ENCODE measurements at regions not wholly inside any gene's neighbourhood (a gene's known extent, or its start where the extent isn't known, plus 50 kb on each side); places are given as distances from the start of the nearest gene placed in this dataset.

- Histone ChIP-seq H3K4me1 (ENCODE audit: control insufficient read depth in 1 of 2, insufficient read depth in 2 of 2, low read depth in 1 of 2, low read length in 1 of 2) (no peaks in the 10 kb centered on the region), H3K9ac (no peak overlapping the region), H3K4me2 (no peak overlapping the region), H3K9me2 (no peaks in the 10 kb centered on the region), H3K27ac (ENCODE audit: low read depth in 2 of 2, low read length in 1 of 2) (no peak overlapping the region), H3K9me3 (no peaks in the 10 kb centered on the region), H3F3A (replicated peaks; ENCODE audit: insufficient read depth) (no peaks in the 10 kb centered on the region), H3K79me2 (ENCODE audit: insufficient read depth) (no peaks in the 10 kb centered on the region), H3K36me3 (replicated peaks in 1 of 2; ENCODE audit: control insufficient read depth in 1 of 2, insufficient read depth in 2 of 2, low read length in 1 of 2) (no peaks in the 10 kb centered on the region), H3K27me3 (ENCODE audit: insufficient read depth) (no peaks in the 10 kb centered on the region), H2AFZ (ENCODE audit: low read depth) (no peak overlapping the region), H3K4me3 (ENCODE audit: low read depth in 2 of 2, low read length in 1 of 2) (no peak overlapping the region), H4K20me1 (ENCODE audit: insufficient read depth) (no peaks in the 10 kb centered on the region)
- ChIA-PET POLR2A (no interaction called here), CTCF (no interaction called here)
- 15% methylated on average over 1 of the region's 1 CpG for WGBS (ENCODE audit: low lambda C conversion rate)
- TF ChIP-seq RFX5 (IDR thresholded peaks at IDR 0.05; ENCODE audit: low read length), result no peak
- TF ChIP-seq RXRA (IDR thresholded peaks at IDR 0.05; ENCODE audit: borderline replicate concordance, low read depth), result no peak
- TF ChIP-seq NFIC (IDR thresholded peaks at IDR 0.05; ENCODE audit: borderline replicate concordance), result no peak
- no peak for TF ChIP-seq FOSL2 (IDR thresholded peaks at IDR 0.05; ENCODE audit: borderline replicate concordance, low read depth)
- TF ChIP-seq FOXM1 (IDR thresholded peaks at IDR 0.05; ENCODE audit: low read depth), result no peak
- TF ChIP-seq, protein P1, sequence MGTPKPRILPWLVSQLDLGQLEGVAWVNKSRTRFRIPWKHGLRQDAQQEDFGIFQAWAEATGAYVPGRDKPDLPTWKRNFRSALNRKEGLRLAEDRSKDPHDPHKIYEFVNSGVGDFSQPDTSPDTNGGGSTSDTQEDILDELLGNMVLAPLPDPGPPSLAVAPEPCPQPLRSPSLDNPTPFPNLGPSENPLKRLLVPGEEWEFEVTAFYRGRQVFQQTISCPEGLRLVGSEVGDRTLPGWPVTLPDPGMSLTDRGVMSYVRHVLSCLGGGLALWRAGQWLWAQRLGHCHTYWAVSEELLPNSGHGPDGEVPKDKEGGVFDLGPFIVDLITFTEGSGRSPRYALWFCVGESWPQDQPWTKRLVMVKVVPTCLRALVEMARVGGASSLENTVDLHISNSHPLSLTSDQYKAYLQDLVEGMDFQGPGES (IDR thresholded peaks at IDR 0.05; ENCODE audit: low read depth, low read length), result no peak
- TF ChIP-seq, protein P2, sequence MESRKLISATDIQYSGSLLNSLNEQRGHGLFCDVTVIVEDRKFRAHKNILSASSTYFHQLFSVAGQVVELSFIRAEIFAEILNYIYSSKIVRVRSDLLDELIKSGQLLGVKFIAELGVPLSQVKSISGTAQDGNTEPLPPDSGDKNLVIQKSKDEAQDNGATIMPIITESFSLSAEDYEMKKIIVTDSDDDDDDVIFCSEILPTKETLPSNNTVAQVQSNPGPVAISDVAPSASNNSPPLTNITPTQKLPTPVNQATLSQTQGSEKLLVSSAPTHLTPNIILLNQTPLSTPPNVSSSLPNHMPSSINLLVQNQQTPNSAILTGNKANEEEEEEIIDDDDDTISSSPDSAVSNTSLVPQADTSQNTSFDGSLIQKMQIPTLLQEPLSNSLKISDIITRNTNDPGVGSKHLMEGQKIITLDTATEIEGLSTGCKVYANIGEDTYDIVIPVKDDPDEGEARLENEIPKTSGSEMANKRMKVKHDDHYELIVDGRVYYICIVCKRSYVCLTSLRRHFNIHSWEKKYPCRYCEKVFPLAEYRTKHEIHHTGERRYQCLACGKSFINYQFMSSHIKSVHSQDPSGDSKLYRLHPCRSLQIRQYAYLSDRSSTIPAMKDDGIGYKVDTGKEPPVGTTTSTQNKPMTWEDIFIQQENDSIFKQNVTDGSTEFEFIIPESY (IDR thresholded peaks at IDR 0.05; ENCODE audit: borderline replicate concordance, low read depth), result no peak
- no peak for TF ChIP-seq ELF1 (IDR thresholded peaks at IDR 0.05)
- TF ChIP-seq MXI1 (IDR thresholded peaks at IDR 0.05; ENCODE audit: low read depth, low read length), result no peak
- no peak for TF ChIP-seq USF1 (IDR thresholded peaks at IDR 0.05; ENCODE audit: borderline replicate concordance, low read depth)
- no peak for DNase-seq
These were observed 1304.5 kb upstream of the SLC39A10 start for GRCh38 chr2:194352505-194352904.

DNA sequence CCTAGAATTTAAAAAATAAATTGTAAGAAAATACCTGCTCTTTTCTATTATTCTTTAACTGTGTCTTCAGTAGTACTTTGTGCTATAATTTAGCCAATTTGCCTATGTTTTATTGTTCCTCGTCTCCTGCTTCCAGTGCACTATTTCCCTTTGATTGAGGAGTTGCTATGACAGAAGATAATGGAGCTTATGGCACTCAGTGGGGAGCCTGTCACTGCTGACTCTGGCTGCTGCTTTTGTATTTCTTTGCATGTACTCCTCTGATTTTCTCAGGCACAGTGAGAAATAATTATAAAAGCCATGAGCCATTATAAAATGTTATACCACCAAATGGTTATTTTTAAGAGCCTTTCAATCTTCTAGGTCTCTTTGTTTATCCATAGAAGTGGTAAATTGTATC is 1310.8 kb upstream of the SLC39A10 start:
- no peaks in the 10 kb centered on the region for H3K9me2 ChIP-seq
- 5% methylated on average over 1 of the region's 1 CpG for WGBS (ENCODE audit: low lambda C conversion rate)
- no peak for DNase-seq
- no peak overlapping the region for H3K9ac ChIP-seq
- ChIA-PET CTCF (no interaction called here), POLR2A (no interaction called here)
- H3K27me3 ChIP-seq (ENCODE audit: insufficient read depth), result no peaks in the 10 kb centered on the region
- no peaks in the 10 kb centered on the region for H4K20me1 ChIP-seq (ENCODE audit: insufficient read depth)
- no peaks in the 10 kb centered on the region; a peak in 1 of 4 replicates for H3K4me1 ChIP-seq (ENCODE audit: control insufficient read depth in 1 of 2, insufficient read depth in 2 of 2, low read depth in 1 of 2, low read length in 1 of 2)
- no peaks in the 10 kb centered on the region for H3K79me2 ChIP-seq (ENCODE audit: insufficient read depth)
- TF ChIP-seq GATA2 (CRISPR knock-in tag; IDR thresholded peaks at IDR 0.05) (no peak), TAF1 (IDR thresholded peaks at IDR 0.05; ENCODE audit: borderline replicate concordance, low read depth, low read length) (no peak), ELF1 (IDR thresholded peaks at IDR 0.05) (no peak), NFIC (IDR thresholded peaks at IDR 0.05; ENCODE audit: borderline replicate concordance) (no peak), RCOR1 (IDR thresholded peaks at IDR 0.05; ENCODE audit: low read length) (no peak), JUND (IDR thresholded peaks at IDR 0.05) (no peak), YY1 (IDR thresholded peaks at IDR 0.05; ENCODE audit: low read depth) (no peak), EP300 (IDR thresholded peaks at IDR 0.05; ENCODE audit: borderline replicate concordance in 1 of 2, low read depth in 1 of 2, low read length in 1 of 2) (no peak), USF1 (IDR thresholded peaks at IDR 0.05; ENCODE audit: borderline replicate concordance, low read depth) (no peak), RAD21 (IDR thresholded peaks at IDR 0.05; ENCODE audit: low read length) (no peak), CHD2 (IDR thresholded peaks at IDR 0.05; ENCODE audit: low read length, partially characterized antibody) (no peak), MXI1 (IDR thresholded peaks at IDR 0.05; ENCODE audit: low read depth, low read length) (no peak)
- TF ChIP-seq, protein P3, sequence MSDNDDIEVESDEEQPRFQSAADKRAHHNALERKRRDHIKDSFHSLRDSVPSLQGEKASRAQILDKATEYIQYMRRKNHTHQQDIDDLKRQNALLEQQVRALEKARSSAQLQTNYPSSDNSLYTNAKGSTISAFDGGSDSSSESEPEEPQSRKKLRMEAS (IDR thresholded peaks at IDR 0.05; ENCODE audit: low read depth), result no peak
- TF ChIP-seq, protein P2 (IDR thresholded peaks at IDR 0.05; ENCODE audit: borderline replicate concordance, low read depth), result no peak
- no peaks in the 10 kb centered on the region for H3F3A ChIP-seq (replicated peaks; ENCODE audit: insufficient read depth)
- H3K36me3 ChIP-seq (replicated peaks in 1 of 2; ENCODE audit: control insufficient read depth in 1 of 2, insufficient read depth in 2 of 2, low read length in 1 of 2), result no peaks in the 10 kb centered on the region
- no peak overlapping the region for H3K4me3 ChIP-seq (ENCODE audit: low read depth in 2 of 2, low read length in 1 of 2)
- no peak overlapping the region for H3K4me2 ChIP-seq
- no peaks in the 10 kb centered on the region for H3K9me3 ChIP-seq
- no peak overlapping the region for H3K27ac ChIP-seq (ENCODE audit: low read depth in 2 of 2, low read length in 1 of 2)
- H2AFZ ChIP-seq (ENCODE audit: low read depth), result no peak overlapping the region
